Fibroblast of skin of left quadriceps (primary cell): ENCODE measurements at regions not wholly inside any gene's neighbourhood (a gene's known extent, or its start where the extent isn't known, plus 50 kb on each side); places are given as distances from the start of the nearest gene placed in this dataset.

Experiments
- DNase-seq, 2 experiments: peaks; one replicate each; pipeline ENCODE4 v3.0.0-alpha.2; 2013; ENCODE audit warnings: low read depth in 2 of 2

GRCh38 chr5:15209053-15209762 is 290.8 kb upstream of the FBXL7 start:
- no peak for DNase-seq

GRCh38 chr5:15206133-15206532 is 293.8 kb upstream of the FBXL7 start:
- no peak for DNase-seq

DNA sequence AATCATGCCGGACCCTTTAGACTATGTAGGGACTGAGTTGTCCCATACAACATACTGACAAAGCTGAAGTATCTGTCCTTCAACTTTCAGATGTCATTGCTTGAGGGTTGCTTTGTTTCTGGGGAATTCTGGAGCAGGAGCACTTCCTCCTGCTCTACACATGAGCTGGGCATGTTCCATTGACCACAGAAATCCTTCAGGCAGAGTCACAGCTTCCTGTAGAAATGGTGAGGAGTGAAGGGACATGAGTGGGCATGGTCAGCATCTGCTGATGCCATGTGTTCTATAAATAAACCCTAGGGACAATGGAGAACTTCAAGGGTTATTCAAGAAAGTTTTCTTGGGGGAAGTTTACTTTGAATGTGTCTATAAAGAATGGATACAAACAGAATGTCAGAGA is 296.6 kb upstream of the FBXL7 start:
- no peak for DNase-seq

GRCh38 chr5:15191012-15191411 is 309.0 kb upstream of the FBXL7 start:
- no peak for DNase-seq

GRCh38 chr5:15183520-15183919 is 311.9 kb upstream of the ANKH start:
- no peak for DNase-seq

GRCh38 chr5:15170173-15170572 is 298.6 kb upstream of the ANKH start:
- DNase-seq = no peak

DNA sequence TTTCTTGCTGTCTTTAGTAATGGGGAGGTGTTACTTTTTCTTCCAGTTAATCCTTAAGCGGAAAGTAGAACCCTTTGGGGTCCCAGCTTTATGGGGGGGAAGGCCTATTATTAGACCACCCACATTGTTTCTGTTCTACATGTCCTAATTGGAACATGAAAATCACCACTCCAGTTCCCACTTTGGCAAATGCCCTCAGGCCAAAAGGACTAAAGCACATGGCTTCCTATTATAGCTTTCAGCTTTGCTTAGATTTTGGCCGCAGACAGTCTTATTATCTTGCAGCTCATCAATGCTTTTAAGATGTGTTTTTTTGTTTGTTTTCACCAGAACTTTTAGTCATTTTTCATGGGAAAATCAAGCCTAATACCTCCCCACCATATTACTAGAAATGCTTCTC is 296.8 kb upstream of the ANKH start:
- no peak for DNase-seq

DNA sequence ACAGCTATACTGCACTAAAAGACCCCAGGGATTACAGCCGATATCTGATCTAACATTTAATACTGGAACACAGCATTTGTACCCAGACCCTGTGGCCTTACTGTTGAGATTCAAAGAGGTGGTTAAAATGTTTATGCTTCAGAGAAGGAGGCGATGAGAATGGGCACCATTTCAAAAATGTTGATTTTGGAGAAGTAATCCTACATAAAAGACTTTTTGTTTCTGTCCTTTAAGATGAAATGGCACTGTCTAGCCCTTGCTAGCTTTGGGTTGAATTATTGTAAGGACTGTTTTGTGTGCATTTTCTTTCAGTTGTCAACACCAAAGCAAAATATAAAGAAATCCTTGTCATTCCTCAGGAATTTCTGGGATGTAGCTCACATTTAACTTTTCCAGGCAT is 288.5 kb upstream of the ANKH start:
- no peak for DNase-seq

- DNase-seq = no peak
Observed at GRCh38 chr5:15159606-15160005, 288.0 kb upstream of the ANKH start.

GRCh38 chr5:15142458-15142857 is 270.9 kb upstream of the ANKH start:
- no peak for DNase-seq

DNA sequence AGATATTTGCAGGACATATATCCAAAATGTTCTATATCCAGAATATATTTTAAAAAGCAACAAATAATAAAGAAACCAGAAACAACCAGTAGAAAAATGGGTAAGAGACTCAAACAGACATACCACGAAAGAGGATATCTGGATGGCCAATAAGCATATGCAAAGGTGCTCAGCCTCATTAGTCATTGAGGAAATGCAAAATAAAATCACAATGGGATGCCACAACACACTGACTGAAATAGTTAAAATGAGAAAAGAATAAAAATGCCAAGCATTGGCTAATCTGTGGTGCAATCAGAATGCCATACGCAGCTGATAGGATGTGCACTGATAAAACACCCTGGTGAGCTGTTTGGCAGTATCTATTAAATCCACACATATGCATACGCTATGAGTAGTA is 265.8 kb upstream of the ANKH start:
- no peak for DNase-seq

- DNase-seq = no peak
Observed at GRCh38 chr5:15135661-15136060, 264.1 kb upstream of the ANKH start.

GRCh38 chr5:15133456-15133965 is 261.9 kb upstream of the ANKH start:
- no peak for DNase-seq

DNA sequence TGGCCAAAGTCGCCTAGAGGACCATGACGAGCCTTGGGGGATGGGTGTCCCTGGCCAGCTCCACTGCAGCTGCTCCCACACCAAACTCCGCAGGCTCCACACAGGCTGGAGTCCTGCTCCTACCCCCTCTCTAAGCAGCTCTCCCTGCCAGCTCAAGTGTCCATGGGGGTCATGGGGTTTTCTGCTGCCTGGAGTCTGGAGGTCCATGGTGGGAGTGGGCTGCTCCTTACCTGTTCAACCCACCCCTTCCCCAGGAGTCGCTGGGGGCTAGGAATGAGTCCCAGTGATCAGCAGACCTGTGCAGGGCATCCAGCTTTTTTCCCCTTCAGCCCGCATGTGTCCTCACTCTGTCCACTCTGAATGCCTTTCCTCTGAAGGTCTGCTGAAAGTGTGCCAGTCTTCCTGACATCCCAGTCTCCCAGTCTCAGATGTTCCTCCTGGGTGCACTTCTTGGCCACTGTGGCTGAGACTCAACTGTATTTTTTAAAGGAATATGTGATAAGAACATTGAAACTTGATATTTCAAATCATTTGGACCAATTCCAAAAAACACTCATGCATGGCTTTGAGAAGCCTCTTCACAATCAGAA is 261.3 kb upstream of the ANKH start:
- DNase-seq = no peak

- DNase-seq = no peak
Observed at GRCh38 chr5:15131909-15132308, 260.3 kb upstream of the ANKH start.

GRCh38 chr5:15124871-15125568 is 253.4 kb upstream of the ANKH start:
- DNase-seq = no peak

DNA sequence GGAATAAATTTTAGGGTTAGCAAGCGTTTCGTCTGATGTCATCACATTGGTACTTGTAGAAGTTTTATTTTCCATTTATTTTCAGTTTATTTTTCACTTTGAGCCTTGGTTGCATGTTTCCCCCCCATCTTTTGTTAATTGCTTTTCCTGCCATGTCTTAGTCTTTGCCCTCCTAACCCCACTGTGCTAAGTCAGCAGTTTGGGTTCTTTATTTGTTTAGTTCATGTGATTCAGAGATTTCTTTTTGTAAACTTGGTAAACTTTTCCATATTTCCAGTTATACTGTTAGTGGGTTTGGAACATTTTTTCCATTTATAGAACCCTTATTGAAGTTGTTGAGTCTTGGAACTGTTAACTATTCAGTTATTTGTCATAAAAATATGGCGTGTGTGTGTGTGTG is 252.9 kb upstream of the ANKH start:
- DNase-seq = no peak

DNA sequence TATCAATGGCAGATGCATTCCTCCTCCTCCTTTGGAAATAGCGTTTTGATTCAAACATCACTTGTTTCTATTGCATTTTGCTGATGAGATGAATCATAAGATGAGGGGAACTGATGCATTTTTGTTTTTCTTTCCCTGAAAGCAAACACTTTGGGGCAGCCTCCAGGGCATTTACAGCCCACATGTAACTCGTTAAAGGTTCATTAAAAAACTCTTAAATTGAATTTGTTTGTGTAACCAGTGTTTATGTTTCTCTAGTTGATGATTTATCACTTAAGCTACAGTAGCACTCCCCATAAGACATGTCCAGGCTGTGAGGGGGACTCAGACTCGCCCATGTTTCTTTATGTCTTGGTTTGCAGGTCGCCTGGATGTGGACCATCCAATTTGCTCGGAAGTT is 246.1 kb upstream of the ANKH start:
- no peak for DNase-seq

DNA sequence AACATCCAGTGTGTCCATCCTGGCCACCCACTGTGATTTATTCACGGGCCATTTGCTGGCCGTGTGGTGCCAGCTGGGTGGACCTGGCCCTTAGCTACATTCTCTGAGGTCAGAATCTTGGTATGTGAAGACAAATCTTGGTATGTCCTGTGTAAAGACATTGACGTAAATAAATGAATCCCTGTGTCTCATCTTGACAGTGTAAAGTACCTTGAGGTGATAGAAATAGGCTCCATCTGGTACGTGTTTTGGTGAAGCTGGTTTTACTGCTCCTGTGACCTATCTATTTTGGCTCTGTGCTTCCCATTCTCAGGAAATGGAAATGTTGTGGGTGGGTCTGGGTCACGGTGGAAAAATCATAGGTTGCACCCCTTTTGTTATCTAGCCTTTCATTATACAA is 245.4 kb upstream of the ANKH start:
- DNase-seq = no peak

DNA sequence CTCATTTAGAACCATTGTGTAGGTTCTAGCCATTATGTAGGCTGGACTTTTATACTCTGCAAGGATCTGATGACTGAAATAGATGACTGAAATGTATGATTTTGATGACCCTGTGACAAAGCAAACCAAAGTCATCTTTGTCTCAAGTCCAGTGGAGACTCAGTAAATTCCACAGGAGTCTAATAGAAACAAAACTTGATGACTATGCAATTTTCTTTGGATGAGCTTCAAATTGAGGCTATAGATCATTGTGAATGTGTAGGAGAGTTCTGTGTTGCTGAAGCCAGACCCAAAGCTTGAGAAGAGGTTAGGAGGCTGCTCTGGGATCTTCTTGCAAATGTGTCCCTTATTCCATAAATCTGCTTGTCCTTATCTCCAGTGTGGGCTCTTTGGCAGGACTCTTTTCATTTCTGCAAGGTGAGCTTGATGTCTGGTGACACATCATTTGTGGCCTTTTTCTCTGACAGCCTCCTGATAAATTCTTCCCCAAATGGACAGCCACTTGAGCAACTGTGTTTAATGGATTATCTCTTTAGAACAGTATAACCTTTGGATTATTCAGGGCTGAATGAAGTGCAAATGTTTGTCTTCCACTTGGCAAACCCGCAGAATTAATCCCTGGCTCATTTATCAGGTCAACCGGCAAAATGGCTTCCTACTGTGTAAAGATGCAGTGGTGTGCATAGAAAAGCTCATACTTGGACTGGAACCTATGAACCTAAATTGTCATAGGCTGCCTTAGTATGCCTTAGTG is 235.1 kb upstream of the ANKH start:
- no peak for DNase-seq

DNA sequence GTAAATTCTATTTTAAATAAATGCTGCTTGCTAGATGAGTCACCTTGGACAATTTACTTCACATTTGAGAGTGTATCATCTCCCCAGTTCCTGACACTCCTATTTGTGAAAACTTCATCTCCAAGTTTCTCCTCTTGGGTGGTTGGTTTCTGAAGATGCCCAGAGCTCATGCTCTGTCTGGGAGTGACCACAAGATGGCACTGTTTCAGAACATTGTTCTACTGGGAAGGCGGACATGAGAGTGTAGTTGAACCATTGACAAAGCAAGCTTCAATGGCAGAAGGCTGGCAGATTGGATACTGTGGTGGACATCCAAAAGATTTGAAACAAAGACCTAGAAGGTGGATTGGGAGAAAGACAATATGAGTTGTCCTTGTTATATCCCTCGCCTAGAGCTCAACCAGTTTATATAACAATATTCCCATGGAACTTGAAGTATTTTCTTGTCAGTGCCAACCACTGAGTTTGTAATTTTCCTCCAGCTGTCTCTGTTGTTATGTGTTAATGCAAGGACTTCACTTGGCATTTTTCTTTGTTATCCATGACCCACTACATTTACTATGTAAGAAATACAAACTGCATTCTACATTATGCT is 234.3 kb upstream of the ANKH start:
- DNase-seq = peak; percentile 12 to 21

DNA sequence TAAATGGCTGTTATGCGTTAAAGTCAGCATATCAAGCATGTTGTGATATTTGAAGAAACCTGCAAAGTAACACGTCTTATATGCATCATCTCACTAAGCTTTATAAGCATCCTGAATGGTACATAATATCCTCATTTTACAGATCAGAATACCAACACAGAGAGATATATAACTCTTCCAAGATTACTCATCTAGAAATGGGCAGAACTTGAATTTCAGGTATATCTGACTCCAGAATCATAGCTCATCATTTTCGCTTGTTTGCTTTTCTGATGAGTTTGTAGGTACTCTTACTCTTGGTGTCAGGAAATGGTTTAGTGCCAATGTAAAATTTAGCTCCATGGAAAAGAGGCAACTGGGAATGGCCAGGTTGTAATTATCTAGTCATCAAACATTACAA is 232.3 kb upstream of the ANKH start:
- DNase-seq = no peak
